GM19043 (cell line): ENCODE measurements at regions not wholly inside any gene's neighbourhood (a gene's known extent, or its start where the extent isn't known, plus 50 kb on each side); places are given as distances from the start of the nearest gene placed in this dataset.
"Not testable (repeated sequence)": the region's sequence is repeated elsewhere in the genome, so short reads cannot be mapped to it uniquely, and the experiment has no call there.

Source experiments
- ATAC-seq: cut with Tn5 transposase; IDR thresholded peaks from one replicate; pipeline ENCODE4 v1.9.1; 2021; ENCODE audit warnings: low read depth; ENCODE audit not compliant: unreplicated experiment

- ATAC-seq: no peak
Observed at GRCh38 chr14:40762177-40762576, 844.5 kb upstream of the LRFN5 start.

GRCh38 chr14:40760704-40761103 lies 846.0 kb upstream of the LRFN5 start:
- ATAC-seq: no peak

GRCh38 chr14:40758076-40758475 lies 848.6 kb upstream of the LRFN5 start:
- ATAC-seq: no peak

GRCh38 chr14:40757376-40757950 lies 849.2 kb upstream of the LRFN5 start:
- no peak for ATAC-seq

- ATAC-seq: no peak
Observed at GRCh38 chr14:40733206-40733605, 873.5 kb upstream of the LRFN5 start.

GRCh38 chr14:40727107-40727506 lies 879.6 kb upstream of the LRFN5 start:
- ATAC-seq: no peak

- ATAC-seq: no peak
Observed at GRCh38 chr14:40713387-40713786, 893.3 kb upstream of the LRFN5 start.

- no peak for ATAC-seq
Observed at GRCh38 chr14:40697231-40697630, 909.4 kb upstream of the LRFN5 start.

GRCh38 chr14:40694023-40694422 lies 912.7 kb upstream of the LRFN5 start:
- no peak for ATAC-seq

- ATAC-seq: no peak
Observed at GRCh38 chr14:40691066-40691465, 915.6 kb upstream of the LRFN5 start.

- no peak for ATAC-seq
Observed at GRCh38 chr14:40685764-40686163, 920.9 kb upstream of the LRFN5 start.

- no peak for ATAC-seq
Observed at GRCh38 chr14:40684328-40684727, 922.3 kb upstream of the LRFN5 start.

- ATAC-seq: no peak
Observed at GRCh38 chr14:40682131-40682913, 924.4 kb upstream of the LRFN5 start.

GRCh38 chr14:40679256-40679655 lies 927.4 kb upstream of the LRFN5 start:
- no peak for ATAC-seq

GRCh38 chr14:40677206-40677605 lies 929.5 kb upstream of the LRFN5 start:
- not testable (repeated sequence) for ATAC-seq

GRCh38 chr14:40674502-40674901 lies 932.2 kb upstream of the LRFN5 start:
- ATAC-seq: no peak

- ATAC-seq: no peak
Observed at GRCh38 chr14:40656311-40656710, 950.4 kb upstream of the LRFN5 start.

GRCh38 chr14:40652089-40652691 lies 954.5 kb upstream of the LRFN5 start:
- ATAC-seq: no peak

GRCh38 chr14:40630471-40630870 lies 976.2 kb upstream of the LRFN5 start:
- ATAC-seq: no peak

- ATAC-seq: not testable (repeated sequence)
Observed at GRCh38 chr14:40629551-40630137, 977.0 kb upstream of the LRFN5 start.

GRCh38 chr14:40629144-40629543 lies 977.5 kb upstream of the LRFN5 start:
- ATAC-seq: no peak

GRCh38 chr14:40623643-40624042 lies 983.0 kb upstream of the LRFN5 start:
- no peak for ATAC-seq
